NCI-H128 (cell line): ENCODE measurements at regions not wholly inside any gene's neighbourhood (a gene's known extent, or its start where the extent isn't known, plus 50 kb on each side); places are given as distances from the start of the nearest gene placed in this dataset.
"Not testable (repeated sequence)": the region's sequence is repeated elsewhere in the genome, so short reads cannot be mapped to it uniquely, and the experiment has no call there.

Source experiments
- DNase-seq: peaks from one replicate; lab custom pipeline; 2025; ENCODE audit not compliant: unreplicated experiment; lab: John Stamatoyannopoulos, UW

- no peak for DNase-seq
Observed at GRCh38 chr7:69426705-69427104, 171.6 kb upstream of the AUTS2 start.

- no peak for DNase-seq
Observed at GRCh38 chr7:69428089-69428488, 170.2 kb upstream of the AUTS2 start.

- no peak for DNase-seq
Observed at GRCh38 chr7:69429911-69430383, 168.3 kb upstream of the AUTS2 start.

- DNase-seq: no peak
Observed at GRCh38 chr7:69430384-69431021, 167.8 kb upstream of the AUTS2 start.

GRCh38 chr7:69431626-69432025 lies 166.6 kb upstream of the AUTS2 start:
- no peak for DNase-seq

- not testable (repeated sequence) for DNase-seq
Observed at GRCh38 chr7:69432276-69432675, 166.0 kb upstream of the AUTS2 start.

GRCh38 chr7:69433081-69433480 lies 165.2 kb upstream of the AUTS2 start:
- DNase-seq: no peak

GRCh38 chr7:69434398-69434815 lies 163.9 kb upstream of the AUTS2 start:
- DNase-seq: no peak

- DNase-seq: no peak
Observed at GRCh38 chr7:69435711-69436110, 162.6 kb upstream of the AUTS2 start.

GRCh38 chr7:69436946-69437345 lies 161.3 kb upstream of the AUTS2 start:
- DNase-seq: no peak

- DNase-seq: no peak
Observed at GRCh38 chr7:69438584-69439412, 159.5 kb upstream of the AUTS2 start.

- DNase-seq: no peak
Observed at GRCh38 chr7:69439636-69440325, 158.5 kb upstream of the AUTS2 start.

- DNase-seq: no peak
Observed at GRCh38 chr7:69440976-69441375, 157.3 kb upstream of the AUTS2 start.

GRCh38 chr7:69443136-69443535 lies 155.1 kb upstream of the AUTS2 start:
- no peak for DNase-seq

GRCh38 chr7:69445541-69445940 lies 152.7 kb upstream of the AUTS2 start:
- DNase-seq: no peak

GRCh38 chr7:69446213-69446612 lies 152.1 kb upstream of the AUTS2 start:
- not testable (repeated sequence) for DNase-seq

GRCh38 chr7:69448071-69448470 lies 150.2 kb upstream of the AUTS2 start:
- no peak for DNase-seq

- DNase-seq: no peak
Observed at GRCh38 chr7:69450456-69450855, 147.8 kb upstream of the AUTS2 start.

- DNase-seq: no peak
Observed at GRCh38 chr7:69451715-69452114, 146.6 kb upstream of the AUTS2 start.

- no peak for DNase-seq
Observed at GRCh38 chr7:69452797-69453196, 145.5 kb upstream of the AUTS2 start.

- no peak for DNase-seq
Observed at GRCh38 chr7:69457595-69458504, 140.4 kb upstream of the AUTS2 start.
